Hippocampal formation (tissue), 2 donors: ENCODE measurements at regions not wholly inside any gene's neighbourhood (a gene's known extent, or its start where the extent isn't known, plus 50 kb on each side); places are given as distances from the start of the nearest gene placed in this dataset.
A peak's percentile ranks its signal among the peaks of the same experiment; 100 is the strongest.
"Not testable (repeated sequence)": the region's sequence is repeated elsewhere in the genome, so short reads cannot be mapped to it uniquely, and the experiment has no call there.

Source experiments
- DNase-seq, 2 donors: peaks; one replicate each; lab custom pipeline; 2025; lab: John Stamatoyannopoulos, UW

GRCh38 chr2:133624551-133624950 lies 56.3 kb upstream of the NCKAP5 start:
- no peak for DNase-seq

DNA sequence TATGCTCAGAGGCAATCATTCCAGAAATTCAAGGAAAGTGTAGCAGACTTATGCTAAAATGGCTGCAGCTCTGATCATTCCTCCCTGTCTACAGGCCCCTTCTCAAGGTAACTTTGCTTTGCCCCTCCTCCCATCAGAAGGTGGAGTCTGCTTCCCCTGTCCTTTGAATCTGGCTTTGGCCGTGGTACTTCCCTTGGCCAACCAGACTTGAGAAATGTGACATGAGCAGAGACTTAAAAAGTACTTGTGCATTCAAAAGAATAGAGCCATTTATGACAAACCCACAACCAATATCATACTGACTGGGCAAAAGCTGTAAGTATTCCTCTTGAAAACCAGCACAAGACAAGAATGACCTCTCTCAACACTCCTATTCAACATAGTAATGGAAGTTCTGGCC lies 59.5 kb upstream of the NCKAP5 start:
- no peak for DNase-seq

DNA sequence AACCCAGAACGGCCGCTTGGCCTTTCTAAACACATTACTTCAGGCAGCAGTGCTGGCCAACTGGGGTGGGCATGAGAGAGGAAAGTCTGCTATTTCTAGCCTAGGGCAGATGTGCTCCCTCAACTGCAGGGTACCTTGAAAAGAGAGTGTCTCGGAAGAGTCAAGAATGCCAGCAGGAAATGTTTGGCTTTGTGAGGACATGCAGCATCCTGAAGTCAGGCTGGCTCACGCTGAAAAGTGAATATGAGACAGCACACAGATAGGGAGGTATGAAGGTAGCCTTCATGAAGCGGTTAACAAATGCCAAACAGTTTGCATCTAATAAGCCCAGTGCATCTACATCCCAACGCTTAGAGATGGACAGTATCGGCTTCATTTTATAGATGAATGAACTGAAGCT lies 65.0 kb upstream of the NCKAP5 start:
- DNase-seq: no peak

DNA sequence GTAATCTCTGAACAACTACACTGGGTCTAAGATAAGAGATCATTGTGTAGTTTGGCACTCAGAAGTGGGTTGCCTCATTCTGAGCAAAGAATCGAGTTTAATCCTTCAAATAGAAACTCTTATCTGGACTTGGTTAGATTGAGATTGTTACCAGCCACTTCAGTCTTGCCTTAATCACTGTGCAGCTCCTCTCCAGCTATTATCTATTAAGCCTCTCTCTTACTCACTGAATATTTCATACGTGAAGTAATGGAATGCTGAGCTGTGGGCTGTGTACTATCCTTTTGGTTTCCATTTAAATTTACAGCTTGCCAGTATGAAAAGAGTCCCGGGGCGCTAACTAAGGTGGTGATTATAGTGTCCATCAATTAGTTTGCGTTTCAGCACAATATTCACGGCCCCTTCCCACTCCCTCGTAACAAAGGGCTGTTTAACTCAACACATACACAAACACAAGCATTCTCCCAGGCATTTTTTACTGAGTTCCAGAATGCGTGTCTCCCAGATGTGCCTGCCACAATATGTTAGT lies 65.7 kb upstream of the NCKAP5 start:
- DNase-seq: no peak

DNA sequence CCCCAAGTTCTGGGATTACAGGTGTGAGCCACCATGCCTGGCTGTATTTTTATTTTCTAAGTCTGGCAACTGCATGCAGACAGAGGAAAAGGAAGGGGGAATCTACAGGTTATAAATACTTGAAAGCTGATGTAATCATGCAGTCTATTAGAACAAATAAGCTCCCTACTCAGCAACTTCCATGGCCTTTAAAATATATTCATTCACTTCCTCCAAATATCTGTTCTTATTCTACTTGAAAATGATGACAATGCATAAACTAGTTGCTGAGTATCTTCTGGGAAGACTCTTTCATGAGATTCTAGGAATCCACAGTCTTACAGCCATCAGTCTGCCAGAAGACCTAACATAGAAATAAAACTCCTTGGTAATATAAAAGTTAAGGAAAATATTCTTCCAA lies 66.9 kb upstream of the NCKAP5 start:
- DNase-seq: no peak

- DNase-seq: no peak
These were observed 68.0 kb upstream of the NCKAP5 start for GRCh38 chr2:133636287-133636686.

GRCh38 chr2:133640103-133640502 lies 71.8 kb upstream of the NCKAP5 start:
- no peak for DNase-seq

DNA sequence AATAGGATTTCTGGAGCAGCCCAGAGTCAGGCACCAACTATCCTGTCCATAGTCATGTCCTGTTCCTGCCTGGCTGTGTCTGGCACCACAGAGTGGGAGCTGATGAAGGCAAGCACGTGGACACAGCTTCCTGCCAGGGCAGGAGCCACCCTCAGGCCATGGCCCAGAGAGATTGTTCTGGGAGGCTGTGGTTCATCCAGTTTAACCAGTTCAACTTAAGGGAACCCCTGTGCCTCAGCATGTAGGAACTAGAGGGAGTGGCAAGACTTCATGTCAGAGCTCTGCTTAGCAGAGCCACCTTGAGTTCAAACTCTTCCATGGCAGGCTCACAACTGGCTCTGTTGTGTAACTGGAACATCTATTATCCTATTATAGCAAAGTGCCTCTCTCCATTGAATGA lies 73.2 kb upstream of the NCKAP5 start:
- peak; percentile 70 to 86 for DNase-seq

DNA sequence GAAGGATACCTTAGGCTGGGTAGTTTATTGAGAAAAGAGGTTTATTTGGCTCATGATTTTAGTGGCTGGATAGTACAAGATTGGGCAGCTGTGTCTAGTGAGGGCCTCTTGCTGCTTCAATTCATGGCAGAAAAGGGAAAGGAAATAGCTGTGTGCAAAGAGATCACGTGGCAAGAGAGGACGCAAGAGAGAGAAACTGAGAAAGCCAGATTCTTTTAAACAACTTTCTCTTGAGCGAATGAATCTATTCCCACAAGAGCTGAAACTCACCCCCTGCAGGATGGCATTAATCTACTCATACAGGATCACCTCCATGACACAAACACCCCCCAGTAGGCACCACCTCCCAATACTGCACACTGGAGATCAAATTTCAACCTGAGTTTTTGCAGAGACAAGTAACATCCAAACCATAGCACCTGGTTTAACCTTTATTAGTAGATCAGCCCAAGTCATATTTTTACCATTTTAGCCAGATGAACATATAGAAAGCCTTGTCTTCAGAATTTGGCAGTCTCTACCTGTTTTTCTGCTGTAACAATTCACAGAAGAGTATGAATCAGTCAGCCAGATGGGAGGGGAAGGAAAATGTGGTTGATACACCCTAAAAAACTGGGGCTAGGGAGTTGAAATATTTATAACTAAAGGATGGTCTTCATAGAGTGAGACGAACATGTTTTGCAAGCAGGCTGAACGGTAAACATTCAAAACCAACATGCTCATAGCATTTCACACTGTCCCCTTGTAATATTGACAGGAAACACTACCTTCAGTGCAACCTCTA lies 73.9 kb upstream of the NCKAP5 start:
- DNase-seq: peak in 1 of 2 donors; percentile 66

DNA sequence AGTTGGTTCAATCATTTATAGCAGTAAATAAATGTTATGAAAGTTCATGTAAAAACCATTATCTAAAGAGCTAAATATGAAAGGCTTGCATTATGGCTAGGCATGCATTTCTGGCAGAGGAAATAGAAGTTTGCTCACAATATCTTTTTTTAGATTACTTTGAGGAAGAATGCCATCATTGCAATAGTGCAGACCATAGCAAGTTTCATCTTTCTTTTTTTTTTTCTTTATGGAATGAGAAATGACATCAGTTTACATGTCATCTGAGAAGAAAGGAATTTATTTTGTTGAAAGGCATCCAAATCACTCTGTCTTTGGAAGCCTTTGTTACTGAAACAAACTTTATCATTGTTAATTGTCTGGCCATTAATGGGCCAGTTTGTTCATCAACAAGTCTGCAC lies 74.5 kb upstream of the NCKAP5 start:
- peak in 1 of 2 donors; percentile 66 for DNase-seq

GRCh38 chr2:133643863-133644262 lies 75.6 kb upstream of the NCKAP5 start:
- DNase-seq: no peak

DNA sequence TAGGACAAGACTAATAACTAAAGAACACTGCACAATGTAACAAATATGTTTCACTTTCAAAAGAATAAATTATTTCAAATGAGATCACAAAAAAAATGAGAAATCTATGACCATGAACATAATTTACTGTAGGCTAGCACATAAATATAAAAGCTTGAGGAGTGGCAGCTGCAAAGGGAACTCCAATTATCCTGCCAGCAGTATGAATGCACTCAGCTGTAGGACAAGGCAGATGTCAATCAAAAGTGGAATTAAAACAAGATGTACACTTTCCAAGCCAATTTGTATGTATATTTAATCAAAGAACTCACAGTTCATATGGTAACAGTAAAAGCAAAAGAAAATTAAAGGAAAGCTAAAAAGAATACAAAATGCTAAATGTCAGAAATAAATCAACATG lies 76.6 kb upstream of the NCKAP5 start:
- DNase-seq: no peak

DNA sequence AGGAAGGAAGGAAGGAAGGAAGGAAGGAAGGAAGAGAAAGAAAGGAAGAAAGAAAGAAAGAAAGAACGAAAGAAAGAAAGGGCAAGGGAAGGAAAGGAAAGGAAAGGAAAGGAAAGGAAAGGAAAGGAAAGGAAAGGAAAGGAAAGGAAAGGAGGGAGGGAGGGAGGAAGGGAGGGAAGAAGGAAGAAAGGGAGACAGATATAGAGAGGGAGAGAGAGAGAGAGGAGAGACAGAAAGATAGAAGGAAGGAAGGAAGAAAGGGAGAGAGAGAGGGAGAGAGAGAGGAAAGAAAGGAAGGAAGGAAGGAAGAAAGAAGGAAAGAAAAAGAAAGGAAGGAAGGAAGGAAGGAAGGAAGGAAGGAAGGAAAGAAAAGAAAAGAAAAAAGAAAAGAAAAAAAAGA lies 79.1 kb upstream of the NCKAP5 start:
- not testable (repeated sequence) for DNase-seq

GRCh38 chr2:133651861-133652260 lies 83.6 kb upstream of the NCKAP5 start:
- no peak for DNase-seq

- DNase-seq: no peak
These were observed 84.1 kb upstream of the NCKAP5 start for GRCh38 chr2:133652398-133652797.

DNA sequence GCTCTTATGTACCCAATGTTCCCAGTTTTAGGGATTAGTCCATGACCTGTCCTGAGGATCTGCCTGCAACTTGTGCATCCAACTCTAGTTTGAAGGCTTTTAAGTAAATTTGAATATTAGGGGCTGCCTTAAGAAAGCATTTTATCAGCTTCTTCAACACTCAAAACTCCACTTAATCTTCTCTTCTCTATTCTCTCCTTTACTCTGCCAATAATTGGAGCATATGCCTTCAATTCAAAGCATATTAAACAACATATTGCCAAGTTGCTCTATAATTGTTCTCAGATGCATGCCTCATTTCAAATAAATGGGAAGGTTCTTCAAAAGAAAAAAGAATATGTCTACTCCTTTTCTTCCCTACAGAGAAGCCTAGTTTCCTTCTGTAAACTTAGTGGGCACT lies 84.8 kb upstream of the NCKAP5 start:
- no peak for DNase-seq

GRCh38 chr2:133654949-133655348 lies 86.7 kb upstream of the NCKAP5 start:
- DNase-seq: no peak

GRCh38 chr2:133655610-133656009 lies 87.3 kb upstream of the NCKAP5 start:
- no peak for DNase-seq

GRCh38 chr2:133657591-133657990 lies 89.3 kb upstream of the NCKAP5 start:
- no peak for DNase-seq

GRCh38 chr2:133658020-133658903 lies 90.0 kb upstream of the NCKAP5 start:
- no peak for DNase-seq

- no peak for DNase-seq
These were observed 92.2 kb upstream of the NCKAP5 start for GRCh38 chr2:133660510-133660909.

DNA sequence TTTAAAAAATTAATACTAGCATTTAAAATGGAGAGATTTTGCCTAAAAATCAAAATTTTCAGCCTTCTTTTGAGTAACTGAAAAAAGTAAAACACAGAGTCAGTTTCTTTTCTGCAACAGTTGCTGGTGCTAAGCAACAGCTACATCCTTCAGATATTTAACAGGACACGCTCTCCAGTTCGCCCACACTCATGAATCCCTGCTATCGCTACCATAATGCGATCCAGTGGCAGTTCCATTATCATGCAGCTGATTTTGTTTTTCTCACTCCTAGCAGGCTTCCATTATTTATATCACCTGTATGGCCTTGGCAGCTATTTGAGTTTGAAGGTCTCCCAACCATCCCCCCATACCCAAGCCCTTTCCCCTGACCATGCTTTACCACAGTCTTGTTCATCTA lies 93.1 kb upstream of the NCKAP5 start:
- DNase-seq: no peak

GRCh38 chr2:133666621-133667020 lies 98.4 kb upstream of the NCKAP5 start:
- DNase-seq: no peak
